ENCODE measurements at regions not wholly inside any gene's neighbourhood (a gene's known extent, or its start where the extent isn't known, plus 50 kb on each side); places are given as distances from the start of the nearest gene placed in this dataset.

GRCh38 chr1:182304218-182304617 is 87.4 kb downstream of the GLUL start:
- Histone ChIP-seq H3K79me2 (ENCODE audit: control insufficient read depth, insufficient read depth, low read length) (no peaks in the 10 kb centered on the region), H3K4me2 (replicated peaks; ENCODE audit: low read depth, low read length, poor library complexity, severe bottlenecking) (no peak overlapping the region), H3K9me3 (ENCODE audit: control extremely low read depth in 1 of 3, control insufficient read depth in 2 of 3, insufficient read depth in 1 of 3, low read length in 2 of 3) (peaks cover 0 to 3% (median 0%) of the 10 kb centered on the region in 3 donors), H2AFZ (ENCODE audit: insufficient read depth, low read depth, low read length, poor library complexity, severe bottlenecking) (no peak overlapping the region), H3K4me3 (ENCODE audit: control extremely low read depth in 1 of 5, extremely low read depth in 1 of 5, insufficient read depth in 1 of 5, low read depth in 2 of 5, low read length in 4 of 5) (no peak overlapping the region), H4K20me1 (ENCODE audit: control insufficient read depth, insufficient read depth, low read length, poor library complexity, severe bottlenecking) (no peaks in the 10 kb centered on the region), H3K4me1 (ENCODE audit: control insufficient read depth in 2 of 2, insufficient read depth in 2 of 2, low read length in 2 of 2) (no peaks in the 10 kb centered on the region), H3K27me3 (replicated peaks in 1 of 4; ENCODE audit: control extremely low read depth in 1 of 4, control insufficient read depth in 3 of 4, insufficient read depth in 4 of 4, low read length in 3 of 4) (no peaks in the 10 kb centered on the region), H3K9ac (ENCODE audit: low read length) (no peak overlapping the region), H3K27ac (ENCODE audit: low read length in 2 of 2) (no peak overlapping the region), H3K36me3 (replicated peaks in 1 of 2; ENCODE audit: control extremely low read depth in 1 of 2, control insufficient read depth in 1 of 2, extremely low read depth in 1 of 2, insufficient read depth in 2 of 2, low read length in 1 of 2) (no peaks in the 10 kb centered on the region)
- H3K27ac Mint-ChIP-seq: no peak overlapping the region
- no peak for ATAC-seq (ENCODE audit: low read depth)
- no CpG with 5 or more reads among the region's 3 CpGs for WGBS (ENCODE audit: insufficient coverage)
- intact Hi-C loops (cut with micrococcal nuclease): no loop called here
- ChIA-PET CTCF (interaction anchor here (0.5 kb wide), 1 partner anchor 11 kb away, joined by 8 read pairs; no protein-coding TSS in a partner anchor), POLR2A (no interaction called here)
- DNase-seq: no peak
- H3K27me3 Mint-ChIP-seq: no peaks in the 10 kb centered on the region
- no peak for TF ChIP-seq EZH2 (IDR thresholded peaks at IDR 0.05; ENCODE audit: borderline replicate concordance, insufficient read depth, low read depth, low read length, poor library complexity, severe bottlenecking)
- no peak for TF ChIP-seq CTCF (IDR thresholded peaks at IDR 0.05)
- no peaks in the 10 kb centered on the region for H3K4me1 Mint-ChIP-seq
- peaks cover 4% of the 10 kb centered on the region for H3K9me3 Mint-ChIP-seq (ENCODE audit: insufficient read depth)
- no peak overlapping the region for H3K4me3 Mint-ChIP-seq

- H3K9me3 ChIP-seq (ENCODE audit: control extremely low read depth in 1 of 3, control insufficient read depth in 2 of 3, insufficient read depth in 1 of 3, low read length in 2 of 3): peaks cover 0 to 3% (median 0%) of the 10 kb centered on the region in 3 donors
- H3K27ac ChIP-seq (ENCODE audit: low read length in 2 of 2): no peak overlapping the region
- no peak overlapping the region for H3K4me2 ChIP-seq (replicated peaks; ENCODE audit: low read depth, low read length, poor library complexity, severe bottlenecking)
- Mint-ChIP-seq H3K27ac (no peak overlapping the region), H3K9me3 (ENCODE audit: insufficient read depth) (peaks cover 4% of the 10 kb centered on the region), H3K4me1 (no peaks in the 10 kb centered on the region), H3K4me3 (no peak overlapping the region), H3K27me3 (no peaks in the 10 kb centered on the region)
- H4K20me1 ChIP-seq (ENCODE audit: control insufficient read depth, insufficient read depth, low read length, poor library complexity, severe bottlenecking): no peaks in the 10 kb centered on the region
- no peak overlapping the region for H3K4me3 ChIP-seq (ENCODE audit: control extremely low read depth in 1 of 5, extremely low read depth in 1 of 5, insufficient read depth in 1 of 5, low read depth in 2 of 5, low read length in 4 of 5)
- 0% methylated on average over 1 of the region's 2 CpGs for WGBS (ENCODE audit: insufficient coverage)
- DNase-seq: no peak
- H3K27me3 ChIP-seq (replicated peaks in 1 of 4; ENCODE audit: control extremely low read depth in 1 of 4, control insufficient read depth in 3 of 4, insufficient read depth in 4 of 4, low read length in 3 of 4): no peaks in the 10 kb centered on the region
- TF ChIP-seq CTCF (IDR thresholded peaks at IDR 0.05) (no peak), EZH2 (IDR thresholded peaks at IDR 0.05; ENCODE audit: borderline replicate concordance, insufficient read depth, low read depth, low read length, poor library complexity, severe bottlenecking) (no peak)
- H2AFZ ChIP-seq (ENCODE audit: insufficient read depth, low read depth, low read length, poor library complexity, severe bottlenecking): no peak overlapping the region
- no peaks in the 10 kb centered on the region for H3K36me3 ChIP-seq (replicated peaks in 1 of 2; ENCODE audit: control extremely low read depth in 1 of 2, control insufficient read depth in 1 of 2, extremely low read depth in 1 of 2, insufficient read depth in 2 of 2, low read length in 1 of 2)
- H3K4me1 ChIP-seq (ENCODE audit: control insufficient read depth in 2 of 2, insufficient read depth in 2 of 2, low read length in 2 of 2): no peaks in the 10 kb centered on the region
- ChIA-PET CTCF (interaction anchor here (0.5 to 1.0 kb wide), 2 partner anchors 12 to 93 kb away, joined by 3 to 8 read pairs; no protein-coding TSS in a partner anchor), POLR2A (no interaction called here)
- ATAC-seq (ENCODE audit: low read depth): no peak
- no peak overlapping the region for H3K9ac ChIP-seq (ENCODE audit: low read length)
- intact Hi-C loops (cut with micrococcal nuclease): no loop called here
- no peaks in the 10 kb centered on the region for H3K79me2 ChIP-seq (ENCODE audit: control insufficient read depth, insufficient read depth, low read length)
Measured at GRCh38 chr1:182303778-182304177, 87.8 kb downstream of the GLUL start.

All from B cell (primary cell).